Caco-2 (cell line): ENCODE measurements at regions not wholly inside any gene's neighbourhood (a gene's known extent, or its start where the extent isn't known, plus 50 kb on each side); places are given as distances from the start of the nearest gene placed in this dataset.

Experiments used
- BruUV-seq: library from RNA; stranded (reverse); fragments of 400-500 nt; replicated peaks from 2 replicates; lab custom pipeline; 2021; lab: Mats Ljungman, UMichigan
- CTCF ChIA-PET: fragments of 300-600 bp; sonication (Branson Sonifier 250); formaldehyde crosslinking; loops from one replicate; lab custom pipeline; 2022; ENCODE audit warnings: antibody characterized with exemption; lab: Charles Lee
- POLR2A ChIA-PET: fragments of 300-600 bp; sonication (Branson Sonifier 250); formaldehyde crosslinking; loops from one replicate; lab custom pipeline; 2022; ENCODE audit warnings: antibody characterized with exemption; lab: Charles Lee
- DNase-seq, 2 experiments: peaks; one replicate each; pipeline versions ENCODE4 v3.0.0 to v3.0.0-alpha.2; 2020 to 2022
- H3K27me3 ChIP-seq: replicated peaks from 2 replicates; pipeline ENCODE4 v1.6.0; 2011; ENCODE audit warnings: low read length; ENCODE audit not compliant: control insufficient read depth, insufficient read depth
- H3K36me3 ChIP-seq: 2 replicates; pipeline ENCODE4 v1.5.1; 2011; ENCODE audit warnings: low read length; ENCODE audit not compliant: control insufficient read depth, insufficient read depth
- H3K4me1 ChIP-seq: fragments of 250-450 bp; sonication (Bioruptor Pico); 2 replicates; pipeline ENCODE4 v1.5.1; 2020; ENCODE audit warnings: mild to moderate bottlenecking
- H3K4me3 ChIP-seq: 2 replicates; pipeline ENCODE4 v1.5.1; 2011; ENCODE audit warnings: low read depth, mild to moderate bottlenecking, control low read depth, low read length
- H3K9me3 ChIP-seq: fragments of 250-450 bp; sonication (Bioruptor Pico); 2 replicates; pipeline ENCODE4 v1.5.1; 2020; ENCODE audit warnings: mild to moderate bottlenecking, moderate library complexity
- H3K27ac Mint-ChIP-seq: one replicate; pipeline ENCODE4 v1.8.0; 2022; ENCODE audit warnings: mixed read lengths; ENCODE audit not compliant: unreplicated experiment
- H3K27me3 Mint-ChIP-seq: one replicate; pipeline ENCODE4 v1.8.0; 2022; ENCODE audit warnings: mixed read lengths; ENCODE audit not compliant: insufficient read depth, unreplicated experiment
- H3K36me3 Mint-ChIP-seq: one replicate; pipeline ENCODE4 v1.8.0; 2022; ENCODE audit warnings: mild to moderate bottlenecking, mixed read lengths; ENCODE audit not compliant: insufficient read depth, unreplicated experiment
- H3K4me1 Mint-ChIP-seq: one replicate; pipeline ENCODE4 v1.8.0; 2022; ENCODE audit warnings: low read depth, mixed read lengths; ENCODE audit not compliant: unreplicated experiment
- H3K4me3 Mint-ChIP-seq: one replicate; pipeline ENCODE4 v1.8.0; 2022; ENCODE audit warnings: mild to moderate bottlenecking, moderate library complexity, mixed read lengths; ENCODE audit not compliant: unreplicated experiment
- H3K9me3 Mint-ChIP-seq: one replicate; pipeline ENCODE4 v1.8.0; 2022; ENCODE audit warnings: mixed read lengths; ENCODE audit not compliant: unreplicated experiment
- intact Hi-C: fragments of 100-400 bp; cut with micrococcal nuclease; formaldehyde crosslinking; loops from one replicate; pipeline ENCODE4 v1.10.0; 2022; ENCODE audit not compliant: unreplicated experiment
- TF ChIP-seq, protein P1 (sequence below), 2 experiments: fragments of 200-600 bp in 1 of 2; IDR thresholded peaks; 1 replicate in 1 of 2; 2 replicates in 1 of 2; pipeline versions ENCODE4 v1.5.1 to v1.8.0; 2011 to 2022; ENCODE audit warnings: antibody characterized with exemption in 1 of 2, control low read depth in 1 of 2, inconsistent platforms in 1 of 2, low read depth in 1 of 2, low read length in 1 of 2, mild to moderate bottlenecking in 1 of 2, moderate library complexity in 1 of 2; ENCODE audit not compliant: insufficient read depth in 1 of 2, severe bottlenecking in 1 of 2, unreplicated experiment in 1 of 2

DNA sequence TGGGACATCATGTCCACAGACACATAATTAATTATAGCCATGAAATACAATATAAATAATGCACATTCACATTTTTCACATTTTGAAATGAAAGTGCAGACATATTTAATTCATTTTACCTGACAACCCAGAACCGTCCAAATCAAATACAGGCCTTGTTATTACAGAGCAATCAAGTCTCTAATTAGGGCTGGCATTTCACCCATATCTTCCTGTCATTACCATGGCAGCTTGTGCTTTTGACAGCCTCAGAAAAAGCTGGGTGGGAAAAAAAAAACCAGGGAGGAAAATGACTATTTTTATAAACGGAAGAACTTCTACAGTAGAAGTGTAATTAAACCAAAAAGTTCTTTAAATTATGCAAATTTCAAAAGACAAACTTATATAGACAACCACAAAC lies 436.4 kb downstream of the FBXO15 start:
- CTCF ChIA-PET, result no interaction called here
- Histone ChIP-seq H3K4me3 (no peak overlapping the region), H3K4me1 (no peaks in the 10 kb centered on the region), H3K27me3 (no peaks in the 10 kb centered on the region), H3K36me3 (no peaks in the 10 kb centered on the region), H3K9me3 (no peaks in the 10 kb centered on the region)
- Mint-ChIP-seq H3K27ac (no peak overlapping the region), H3K27me3 (peaks cover 3% of the 10 kb centered on the region), H3K9me3 (no peaks in the 10 kb centered on the region), H3K4me1 (no peaks in the 10 kb centered on the region), H3K36me3 (no peaks in the 10 kb centered on the region), H3K4me3 (no peak overlapping the region)
- no peak for DNase-seq
- TF ChIP-seq, protein P1, sequence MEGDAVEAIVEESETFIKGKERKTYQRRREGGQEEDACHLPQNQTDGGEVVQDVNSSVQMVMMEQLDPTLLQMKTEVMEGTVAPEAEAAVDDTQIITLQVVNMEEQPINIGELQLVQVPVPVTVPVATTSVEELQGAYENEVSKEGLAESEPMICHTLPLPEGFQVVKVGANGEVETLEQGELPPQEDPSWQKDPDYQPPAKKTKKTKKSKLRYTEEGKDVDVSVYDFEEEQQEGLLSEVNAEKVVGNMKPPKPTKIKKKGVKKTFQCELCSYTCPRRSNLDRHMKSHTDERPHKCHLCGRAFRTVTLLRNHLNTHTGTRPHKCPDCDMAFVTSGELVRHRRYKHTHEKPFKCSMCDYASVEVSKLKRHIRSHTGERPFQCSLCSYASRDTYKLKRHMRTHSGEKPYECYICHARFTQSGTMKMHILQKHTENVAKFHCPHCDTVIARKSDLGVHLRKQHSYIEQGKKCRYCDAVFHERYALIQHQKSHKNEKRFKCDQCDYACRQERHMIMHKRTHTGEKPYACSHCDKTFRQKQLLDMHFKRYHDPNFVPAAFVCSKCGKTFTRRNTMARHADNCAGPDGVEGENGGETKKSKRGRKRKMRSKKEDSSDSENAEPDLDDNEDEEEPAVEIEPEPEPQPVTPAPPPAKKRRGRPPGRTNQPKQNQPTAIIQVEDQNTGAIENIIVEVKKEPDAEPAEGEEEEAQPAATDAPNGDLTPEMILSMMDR (IDR thresholded peaks at IDR 0.05; ENCODE audit: insufficient read depth in 1 of 2, low read depth in 1 of 2, low read length in 1 of 2, severe bottlenecking in 1 of 2, unreplicated experiment in 1 of 2), result no peak
- POLR2A ChIA-PET, result no interaction called here
- BruUV-seq, result no TSS peak
- intact Hi-C loops, result no loop called here

DNA sequence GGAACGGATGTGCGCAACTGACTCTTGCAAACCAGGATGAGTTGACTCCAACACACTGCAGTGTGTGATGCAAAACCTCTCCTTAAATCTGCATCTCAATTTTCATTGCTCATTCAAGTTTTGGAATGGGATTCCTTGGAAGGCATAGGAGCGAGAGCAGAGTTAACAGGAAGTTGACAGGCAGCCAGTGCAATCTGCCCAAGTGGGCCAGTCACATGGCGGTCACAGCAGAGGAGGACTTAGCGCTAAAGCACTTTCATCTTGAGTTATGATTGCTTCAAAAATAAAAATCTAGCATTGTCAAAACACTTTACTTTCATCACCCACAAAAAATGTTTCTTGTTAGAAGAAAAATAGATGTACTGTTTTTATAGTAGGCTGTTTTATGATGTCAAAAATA lies 439.0 kb downstream of the FBXO15 start:
- H3K27ac Mint-ChIP-seq, result no peak overlapping the region

DNA sequence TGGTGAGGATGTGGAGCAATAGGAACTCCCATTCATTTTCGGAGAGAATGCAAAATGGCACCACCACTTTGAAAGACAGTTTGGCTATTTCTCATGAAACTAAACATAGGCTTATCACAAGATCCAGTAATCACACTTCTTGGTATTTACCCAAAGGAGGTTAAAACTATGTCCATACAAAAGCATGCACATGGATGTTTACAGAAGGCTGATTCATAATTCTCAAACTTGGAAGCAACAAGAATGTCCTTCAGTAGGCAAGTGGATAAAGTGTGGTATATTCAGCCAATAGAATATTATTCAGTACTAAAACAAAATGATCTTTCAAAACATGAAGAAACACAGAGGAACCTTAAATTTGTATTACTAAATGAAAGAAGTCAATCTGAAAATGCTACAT lies 440.6 kb downstream of the FBXO15 start:
- CTCF ChIA-PET, result no interaction called here
- DNase-seq, result no peak
- H3K4me1 Mint-ChIP-seq, result no peaks in the 10 kb centered on the region
- Histone ChIP-seq H3K4me1 (no peaks in the 10 kb centered on the region), H3K4me3 (no peak overlapping the region), H3K27me3 (no peaks in the 10 kb centered on the region), H3K9me3 (no peaks in the 10 kb centered on the region), H3K36me3 (no peaks in the 10 kb centered on the region)
- TF ChIP-seq, protein P1 (IDR thresholded peaks at IDR 0.05; ENCODE audit: insufficient read depth in 1 of 2, low read depth in 1 of 2, low read length in 1 of 2, severe bottlenecking in 1 of 2, unreplicated experiment in 1 of 2), result no peak
- no peak overlapping the region for H3K4me3 Mint-ChIP-seq
- no peak overlapping the region for H3K27ac Mint-ChIP-seq
- intact Hi-C loops, result no loop called here
- H3K9me3 Mint-ChIP-seq, result no peaks in the 10 kb centered on the region
- POLR2A ChIA-PET, result no interaction called here
- H3K36me3 Mint-ChIP-seq, result no peaks in the 10 kb centered on the region
- H3K27me3 Mint-ChIP-seq, result peaks cover 2% of the 10 kb centered on the region
- no TSS peak for BruUV-seq

More for the DNA sequence above, 439.0 kb downstream of the FBXO15 start:
- ChIA-PET CTCF (no interaction called here), POLR2A (no interaction called here)
- Mint-ChIP-seq H3K4me1 (no peaks in the 10 kb centered on the region), H3K9me3 (no peaks in the 10 kb centered on the region), H3K27me3 (no peaks in the 10 kb centered on the region), H3K36me3 (no peaks in the 10 kb centered on the region), H3K4me3 (no peak overlapping the region)
- Histone ChIP-seq H3K4me1 (no peaks in the 10 kb centered on the region), H3K36me3 (no peaks in the 10 kb centered on the region), H3K4me3 (no peak overlapping the region), H3K9me3 (no peaks in the 10 kb centered on the region), H3K27me3 (no peaks in the 10 kb centered on the region)
- TF ChIP-seq, protein P1 (IDR thresholded peaks at IDR 0.05; ENCODE audit: insufficient read depth in 1 of 2, low read depth in 1 of 2, low read length in 1 of 2, severe bottlenecking in 1 of 2, unreplicated experiment in 1 of 2), result no peak
- no peak for DNase-seq
- intact Hi-C loops, result no loop called here
- no TSS peak for BruUV-seq
